OCI-LY3 (cell line): ENCODE measurements at regions not wholly inside any gene's neighbourhood (a gene's known extent, or its start where the extent isn't known, plus 50 kb on each side); places are given as distances from the start of the nearest gene placed in this dataset.

Experiments
- H2AFZ ChIP-seq: fragments of 200-600, 300-600 bp; shearing (Covaris generic); 2 replicates; pipeline ENCODE4 v1.6.0; 2014; ENCODE audit warnings: antibody characterized with exemption, low read depth, low read length
- H3K27ac ChIP-seq: fragments of 200-600, 300-600 bp; sonication (generic); 2 replicates; pipeline ENCODE4 v1.5.1; 2014; ENCODE audit warnings: mild to moderate bottlenecking, low read length, moderate library complexity, mixed read lengths
- H3K27me3 ChIP-seq: fragments of 200-600, 300-600 bp; sonication (generic); 2 replicates; pipeline ENCODE4 v1.6.1; 2014; ENCODE audit warnings: low read depth, low read length, mixed read lengths
- H3K36me3 ChIP-seq: fragments of 200-600, 300-600 bp; sonication (generic); replicated peaks from 2 replicates; pipeline ENCODE3; 2014; ENCODE audit warnings: low read depth, low read length, mixed read lengths
- H3K4me1 ChIP-seq: fragments of 300-600, 200-600 bp; sonication (generic); 2 replicates; pipeline ENCODE4 v1.6.1; 2014; ENCODE audit warnings: low read length, mixed read lengths
- H3K4me2 ChIP-seq: fragments of 200-600, 300-600 bp; sonication (generic); 2 replicates; pipeline ENCODE4 v1.6.1; 2014; ENCODE audit warnings: low read length, mixed read lengths
- H3K4me3 ChIP-seq: fragments of 300-600, 200-600 bp; sonication (generic); 2 replicates; pipeline ENCODE4 v1.5.1; 2014; ENCODE audit warnings: antibody characterized with exemption, mild to moderate bottlenecking, low read length, moderate library complexity
- H3K79me2 ChIP-seq: fragments of 300-600, 200-600 bp; shearing (Covaris generic); 2 replicates; pipeline ENCODE4 v1.6.1; 2014; ENCODE audit warnings: mild to moderate bottlenecking, low read length, mixed read lengths
- H3K9ac ChIP-seq: fragments of 300-600, 200-600 bp; shearing (Covaris generic); 2 replicates; pipeline ENCODE4 v1.6.0; 2014; ENCODE audit warnings: mild to moderate bottlenecking, low read length, moderate library complexity
- H3K9me3 ChIP-seq: fragments of 200-600, 300-600 bp; shearing (Covaris generic); 2 replicates; pipeline ENCODE4 v1.6.1; 2014; ENCODE audit warnings: low read length, mixed read lengths; ENCODE audit not compliant: insufficient read depth
- H4K20me1 ChIP-seq: fragments of 200-600, 300-600 bp; sonication (generic); 2 replicates; pipeline ENCODE4 v1.6.1; 2016; ENCODE audit warnings: low read length, mixed read lengths; ENCODE audit not compliant: insufficient read depth
- EZH2phosphoT487 ChIP-seq: fragments of 200-600 bp; shearing (Covaris generic); IDR thresholded peaks from 2 replicates; pipeline ENCODE4 v1.6.1; 2018; ENCODE audit warnings: antibody characterized with exemption, mixed run types, low read depth
- TF ChIP-seq, protein P1 (sequence below): fragments of 200-600, 300-600 bp; sonication (generic); IDR thresholded peaks from 2 replicates; pipeline ENCODE4 v1.5.1; 2014; ENCODE audit warnings: antibody characterized with exemption, low read length, low read depth

DNA sequence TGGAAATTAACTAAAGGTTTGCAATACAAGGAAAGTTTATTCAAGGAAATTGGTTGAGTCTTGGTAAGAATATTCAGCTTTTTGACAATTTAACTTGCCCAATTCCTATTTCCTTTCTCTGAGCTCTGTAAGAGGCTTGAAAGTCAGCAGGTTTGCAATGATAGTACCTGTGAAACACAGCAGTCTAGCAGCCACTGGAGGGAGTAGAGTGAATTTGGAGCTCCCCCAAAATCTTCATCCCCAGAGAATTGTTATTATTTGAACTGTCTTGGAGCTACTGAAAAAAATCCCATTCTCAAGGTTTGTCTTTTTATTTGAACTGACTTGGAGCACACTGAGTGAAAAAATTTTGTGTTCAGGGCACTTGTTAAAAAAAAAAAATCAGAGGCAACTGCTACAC, 654.2 kb upstream of the PKN2 start:
- no peak overlapping the region for H2AFZ ChIP-seq
- H4K20me1 ChIP-seq = no peaks in the 10 kb centered on the region
- no peaks in the 10 kb centered on the region for H3K9me3 ChIP-seq
- H3K27me3 ChIP-seq = no peaks in the 10 kb centered on the region
- no peak for TF ChIP-seq EZH2phosphoT487
- TF ChIP-seq, protein P1, sequence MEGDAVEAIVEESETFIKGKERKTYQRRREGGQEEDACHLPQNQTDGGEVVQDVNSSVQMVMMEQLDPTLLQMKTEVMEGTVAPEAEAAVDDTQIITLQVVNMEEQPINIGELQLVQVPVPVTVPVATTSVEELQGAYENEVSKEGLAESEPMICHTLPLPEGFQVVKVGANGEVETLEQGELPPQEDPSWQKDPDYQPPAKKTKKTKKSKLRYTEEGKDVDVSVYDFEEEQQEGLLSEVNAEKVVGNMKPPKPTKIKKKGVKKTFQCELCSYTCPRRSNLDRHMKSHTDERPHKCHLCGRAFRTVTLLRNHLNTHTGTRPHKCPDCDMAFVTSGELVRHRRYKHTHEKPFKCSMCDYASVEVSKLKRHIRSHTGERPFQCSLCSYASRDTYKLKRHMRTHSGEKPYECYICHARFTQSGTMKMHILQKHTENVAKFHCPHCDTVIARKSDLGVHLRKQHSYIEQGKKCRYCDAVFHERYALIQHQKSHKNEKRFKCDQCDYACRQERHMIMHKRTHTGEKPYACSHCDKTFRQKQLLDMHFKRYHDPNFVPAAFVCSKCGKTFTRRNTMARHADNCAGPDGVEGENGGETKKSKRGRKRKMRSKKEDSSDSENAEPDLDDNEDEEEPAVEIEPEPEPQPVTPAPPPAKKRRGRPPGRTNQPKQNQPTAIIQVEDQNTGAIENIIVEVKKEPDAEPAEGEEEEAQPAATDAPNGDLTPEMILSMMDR = no peak
- no peaks in the 10 kb centered on the region for H3K4me1 ChIP-seq
- H3K4me3 ChIP-seq = no peak overlapping the region
- H3K9ac ChIP-seq = no peak overlapping the region
- no peaks in the 10 kb centered on the region for H3K79me2 ChIP-seq
- no peak overlapping the region for H3K27ac ChIP-seq
- no peaks in the 10 kb centered on the region for H3K36me3 ChIP-seq
- no peak overlapping the region for H3K4me2 ChIP-seq

- TF ChIP-seq, protein P1 = no peak
- no peak for TF ChIP-seq EZH2phosphoT487
- no peak overlapping the region for H2AFZ ChIP-seq
- no peaks in the 10 kb centered on the region for H3K36me3 ChIP-seq
- no peaks in the 10 kb centered on the region for H4K20me1 ChIP-seq
- no peak overlapping the region for H3K27ac ChIP-seq
- H3K4me3 ChIP-seq = no peak overlapping the region
- H3K4me1 ChIP-seq = no peaks in the 10 kb centered on the region
- no peak overlapping the region for H3K4me2 ChIP-seq
- H3K9me3 ChIP-seq = 0 out of 2 replicates have a peak, but pooled peaks cover 5% of the 10 kb centered on the region
- H3K79me2 ChIP-seq = no peaks in the 10 kb centered on the region
- no peaks in the 10 kb centered on the region for H3K27me3 ChIP-seq
- no peak overlapping the region for H3K9ac ChIP-seq
Measured at GRCh38 chr1:88035578-88035977, 648.5 kb upstream of the PKN2 start.

DNA sequence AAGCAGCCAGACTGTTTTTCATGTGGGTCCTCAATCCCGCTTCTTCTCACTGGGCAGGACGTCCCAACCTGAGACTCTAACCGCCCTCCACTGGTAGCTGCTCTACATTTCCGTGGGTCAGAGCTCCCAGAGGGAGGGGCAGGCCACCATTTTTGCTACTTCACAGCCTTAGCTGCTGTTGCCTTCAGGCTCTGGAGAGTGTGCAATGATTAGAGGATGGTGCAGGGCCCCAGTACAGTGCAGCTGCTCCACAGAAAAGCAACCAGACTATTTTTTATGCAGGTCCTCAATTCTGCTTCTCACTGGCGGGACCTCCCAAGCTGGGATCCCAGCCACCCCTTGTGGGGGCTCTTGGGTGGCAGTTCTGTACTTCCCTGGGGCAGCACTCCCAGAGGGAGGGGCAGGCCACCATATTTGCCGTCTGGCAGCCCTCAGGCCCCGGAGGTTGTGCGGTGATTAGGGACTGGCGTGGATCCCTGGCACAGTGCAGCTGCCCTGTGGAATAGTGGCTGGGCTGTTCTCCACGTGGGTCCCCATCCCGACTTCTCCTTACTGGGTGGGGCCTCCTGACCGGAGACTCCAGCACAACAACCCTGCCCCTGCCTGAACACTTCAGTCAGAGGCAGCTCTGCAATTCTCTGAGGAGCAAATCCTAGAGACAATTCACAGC, 647.6 kb upstream of the PKN2 start:
- Histone ChIP-seq H3K36me3 (no peaks in the 10 kb centered on the region), H3K9ac (no peak overlapping the region), H3K4me1 (no peaks in the 10 kb centered on the region), H3K79me2 (no peaks in the 10 kb centered on the region), H3K9me3 (0 out of 2 replicates have a peak, but pooled peaks cover 5% of the 10 kb centered on the region), H3K27me3 (no peaks in the 10 kb centered on the region), H3K4me3 (no peak overlapping the region), H4K20me1 (no peaks in the 10 kb centered on the region), H3K4me2 (no peak overlapping the region), H2AFZ (no peak overlapping the region), H3K27ac (no peak overlapping the region)
- TF ChIP-seq EZH2phosphoT487 = no peak
- TF ChIP-seq, protein P1 = no peak

GRCh38 chr1:88039240-88039639, 644.8 kb upstream of the PKN2 start:
- no peak for TF ChIP-seq EZH2phosphoT487
- TF ChIP-seq, protein P1 = no peak
- Histone ChIP-seq H3K4me2 (no peak overlapping the region), H3K9me3 (0 out of 2 replicates have a peak, but pooled peaks cover 5% of the 10 kb centered on the region), H3K9ac (no peak overlapping the region), H3K36me3 (no peaks in the 10 kb centered on the region), H3K27me3 (no peaks in the 10 kb centered on the region), H3K27ac (no peak overlapping the region), H3K4me3 (no peak overlapping the region), H3K79me2 (no peaks in the 10 kb centered on the region), H2AFZ (no peak overlapping the region), H4K20me1 (no peaks in the 10 kb centered on the region), H3K4me1 (no peaks in the 10 kb centered on the region)
